ENCODE measurements at regions not wholly inside any gene's neighbourhood (a gene's known extent, or its start where the extent isn't known, plus 50 kb on each side); places are given as distances from the start of the nearest gene placed in this dataset.
"Not testable (repeated sequence)": the region's sequence is repeated elsewhere in the genome, so short reads cannot be mapped to it uniquely, and the experiment has no call there.

- DNase-seq = no peak
These were observed 68.1 kb upstream of the DLG1 start for GRCh38 chr3:197366301-197367044.

GRCh38 chr3:197365586-197365985 lies 67.2 kb upstream of the DLG1 start:
- no peak for DNase-seq

- DNase-seq = no peak
These were observed 66.1 kb upstream of the DLG1 start for GRCh38 chr3:197364410-197365071.

- DNase-seq = no peak
These were observed 65.4 kb upstream of the DLG1 start for GRCh38 chr3:197363553-197364409.

GRCh38 chr3:197362081-197362480 lies 63.7 kb upstream of the DLG1 start:
- no peak for DNase-seq

- DNase-seq = not testable (repeated sequence)
These were observed 61.7 kb upstream of the DLG1 start for GRCh38 chr3:197360095-197360494.

- DNase-seq = not testable (repeated sequence)
These were observed 61.1 kb upstream of the DLG1 start for GRCh38 chr3:197359476-197359875.

- no peak for DNase-seq
These were observed 58.3 kb upstream of the DLG1 start for GRCh38 chr3:197356741-197357140.

- no peak for DNase-seq
These were observed 57.9 kb upstream of the DLG1 start for GRCh38 chr3:197356275-197356674.

- no peak for DNase-seq
These were observed 57.3 kb upstream of the DLG1 start for GRCh38 chr3:197355713-197356112.

GRCh38 chr3:197354568-197355001 lies 56.2 kb upstream of the DLG1 start:
- DNase-seq = peak; percentile 62

GRCh38 chr3:197353867-197354567 lies 55.6 kb upstream of the DLG1 start:
- DNase-seq = no peak

- DNase-seq = no peak
These were observed 54.8 kb upstream of the DLG1 start for GRCh38 chr3:197353001-197353866.

- no peak for DNase-seq
These were observed 54.0 kb upstream of the DLG1 start for GRCh38 chr3:197352382-197352781.

- DNase-seq = no peak
These were observed 52.0 kb upstream of the DLG1 start for GRCh38 chr3:197350446-197350845.

- DNase-seq = no peak
These were observed 51.0 kb upstream of the DLG1 start for GRCh38 chr3:197349368-197349767.
